ENCODE measurements at regions not wholly inside any gene's neighbourhood (a gene's known extent, or its start where the extent isn't known, plus 50 kb on each side); places are given as distances from the start of the nearest gene placed in this dataset.

DNA sequence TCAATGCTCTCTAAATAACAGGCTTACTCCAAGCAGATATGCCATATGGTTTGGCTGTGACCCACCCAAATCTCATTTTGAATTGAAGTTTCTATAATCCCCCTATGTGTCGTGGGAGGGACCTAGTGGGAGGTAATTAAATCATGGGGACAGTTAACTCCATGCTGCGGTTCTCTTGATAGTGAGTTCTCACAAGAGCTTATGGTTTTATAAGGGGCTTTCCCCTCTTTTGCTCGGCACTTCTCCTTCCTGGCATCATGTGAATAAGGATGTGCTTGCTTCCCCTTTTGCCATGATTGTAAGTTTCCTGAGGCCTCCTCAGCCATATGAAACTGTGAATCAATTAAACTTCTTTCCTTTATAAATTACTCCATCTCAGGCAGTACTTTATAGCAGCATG is 302.7 kb upstream of the ZC3H15 start:
- DNase-seq (ENCODE audit: low read depth), result no peak

DNA sequence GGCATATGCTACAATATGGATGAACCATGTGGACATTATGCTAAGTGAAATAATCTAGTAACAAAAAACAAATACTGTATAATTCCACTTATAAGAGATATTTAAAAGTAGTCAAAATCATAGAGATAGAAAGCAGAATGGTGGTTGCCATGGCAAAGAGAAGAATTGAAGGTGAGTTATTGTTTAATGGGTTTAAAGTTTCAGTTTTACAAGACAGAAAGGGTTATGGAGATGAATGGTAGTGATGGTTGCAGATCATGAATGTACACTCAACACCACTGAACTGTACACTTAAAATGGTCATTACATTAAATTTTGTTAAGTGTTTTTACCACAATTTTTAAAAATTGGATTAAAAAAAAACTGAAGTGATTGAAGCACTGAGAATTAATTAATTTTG is 298.2 kb upstream of the ZC3H15 start:
- DNase-seq (ENCODE audit: low read depth), result no peak

DNA sequence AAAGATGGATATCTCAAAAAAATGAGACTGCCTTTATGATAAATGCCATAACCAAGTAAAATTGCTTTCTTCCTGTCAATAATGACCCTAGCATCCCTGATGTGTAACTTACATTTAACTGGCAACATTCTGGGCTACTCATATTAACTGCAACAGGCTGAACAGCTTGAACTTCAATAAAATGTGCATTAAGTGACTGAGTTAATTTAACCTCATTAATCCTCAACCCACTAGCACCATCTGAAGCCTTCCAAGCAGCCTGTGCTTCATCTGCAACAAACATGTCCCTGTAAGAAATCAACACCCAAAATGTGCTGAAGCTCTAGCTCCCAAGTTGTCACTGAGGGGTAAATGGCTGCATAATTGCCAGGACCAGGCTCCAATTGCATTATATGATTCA is 296.2 kb upstream of the ZC3H15 start:
- no peak for DNase-seq (ENCODE audit: low read depth)

GRCh38 chr2:186195696-186196095 is 290.4 kb upstream of the ZC3H15 start:
- DNase-seq (ENCODE audit: low read depth), result no peak

DNA sequence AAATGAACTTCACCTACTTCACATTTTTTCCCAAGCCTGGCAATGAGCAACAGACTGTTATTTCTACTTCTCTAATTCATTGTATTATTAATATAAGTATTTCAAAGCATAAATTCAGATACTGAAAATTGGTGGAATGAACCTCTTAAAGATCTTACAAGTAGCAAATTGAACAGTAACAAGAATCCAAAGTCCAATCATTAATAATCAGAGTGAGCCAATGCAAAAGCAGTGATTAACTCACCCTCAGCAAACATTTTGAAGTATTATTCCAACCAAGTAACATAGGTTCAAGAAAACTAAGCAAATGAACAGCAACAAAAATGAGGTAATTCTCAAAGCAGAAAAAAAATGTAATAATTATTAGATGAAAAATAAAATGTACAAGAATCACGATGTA is 288.1 kb upstream of the ZC3H15 start:
- DNase-seq (ENCODE audit: low read depth), result no peak

- DNase-seq (ENCODE audit: low read depth), result no peak
Measured at GRCh38 chr2:186199029-186199428, 287.0 kb upstream of the ZC3H15 start.

DNA sequence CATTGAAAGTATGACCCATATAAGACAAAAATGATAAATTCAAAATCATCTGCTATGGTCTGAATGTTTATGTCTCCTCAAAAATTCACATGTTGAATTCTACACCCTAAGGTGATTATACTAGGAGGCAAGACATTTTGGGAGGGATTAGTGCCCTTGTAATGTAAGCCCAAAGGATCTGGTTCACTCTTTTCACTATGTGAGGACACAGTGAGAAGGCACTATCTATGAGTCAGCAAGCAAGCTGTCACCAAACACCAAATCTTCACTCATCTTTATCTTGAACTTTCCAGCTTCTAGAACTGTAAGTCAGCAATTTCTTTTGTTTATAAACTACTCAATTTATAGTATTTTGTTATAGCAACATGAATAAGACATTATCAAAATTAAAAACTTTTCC is 284.7 kb upstream of the ZC3H15 start:
- no peak for DNase-seq (ENCODE audit: low read depth)

DNA sequence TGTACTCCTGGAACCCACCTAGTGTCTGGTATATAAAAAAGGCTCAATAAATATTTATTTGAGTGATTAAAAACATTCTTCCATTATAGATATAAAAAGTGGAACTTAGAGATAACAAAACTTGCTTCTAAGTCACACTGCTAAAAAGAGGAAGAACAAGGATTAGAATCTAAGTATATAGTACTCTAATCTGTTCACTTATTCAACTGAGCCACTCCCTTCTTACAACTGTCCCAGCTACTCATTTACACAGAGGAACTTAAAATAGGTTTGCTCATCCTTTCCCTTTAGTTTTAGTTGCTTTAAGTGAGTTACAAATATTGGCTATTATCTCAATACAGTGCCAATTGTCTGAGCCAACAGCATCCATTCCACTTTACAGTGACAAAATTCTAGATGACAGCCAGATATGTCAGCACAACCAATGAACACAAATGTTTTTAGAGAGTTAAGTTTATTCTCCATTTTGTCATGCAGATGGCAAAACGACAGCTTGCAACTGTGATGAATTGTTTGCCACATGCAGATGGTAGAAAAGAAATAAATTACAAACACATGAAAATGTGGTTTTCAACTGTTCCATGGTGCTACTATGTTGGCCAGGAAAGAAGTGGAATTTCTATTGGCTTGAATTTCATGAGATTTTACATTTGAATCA is 280.7 kb upstream of the ZC3H15 start:
- no peak for DNase-seq (ENCODE audit: low read depth)

GRCh38 chr2:186209532-186209931 is 276.5 kb upstream of the ZC3H15 start:
- no peak for DNase-seq (ENCODE audit: low read depth)

GRCh38 chr2:186220409-186220808 is 265.7 kb upstream of the ZC3H15 start:
- DNase-seq (ENCODE audit: low read depth), result no peak

GRCh38 chr2:186229265-186229664 is 256.8 kb upstream of the ZC3H15 start:
- DNase-seq (ENCODE audit: low read depth), result no peak

- DNase-seq (ENCODE audit: low read depth), result no peak
Measured at GRCh38 chr2:186241874-186242273, 244.2 kb upstream of the ZC3H15 start.

GRCh38 chr2:186254759-186255158 is 231.3 kb upstream of the ZC3H15 start:
- DNase-seq (ENCODE audit: low read depth), result no peak

DNA sequence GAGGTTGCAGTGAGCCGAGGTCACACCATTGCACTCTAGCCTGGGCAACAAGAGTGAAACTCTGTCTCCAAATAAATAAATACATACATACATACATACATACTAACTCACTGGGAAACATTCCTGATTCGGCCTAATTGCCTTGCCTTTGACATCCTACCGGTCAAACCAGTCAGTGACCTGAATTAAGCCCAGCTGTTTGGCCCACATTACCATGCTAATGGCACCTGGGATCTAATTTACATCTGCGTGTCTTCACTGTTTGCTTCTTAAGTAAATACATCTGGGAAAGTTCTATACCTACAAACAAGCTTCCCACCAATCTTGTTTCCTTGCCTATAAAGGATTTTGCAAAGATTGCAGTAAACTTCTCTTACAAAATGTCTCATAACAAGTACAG is 230.2 kb upstream of the ZC3H15 start:
- no peak for DNase-seq (ENCODE audit: low read depth)

- DNase-seq (ENCODE audit: low read depth), result no peak
Measured at GRCh38 chr2:186256540-186256939, 229.5 kb upstream of the ZC3H15 start.

DNA sequence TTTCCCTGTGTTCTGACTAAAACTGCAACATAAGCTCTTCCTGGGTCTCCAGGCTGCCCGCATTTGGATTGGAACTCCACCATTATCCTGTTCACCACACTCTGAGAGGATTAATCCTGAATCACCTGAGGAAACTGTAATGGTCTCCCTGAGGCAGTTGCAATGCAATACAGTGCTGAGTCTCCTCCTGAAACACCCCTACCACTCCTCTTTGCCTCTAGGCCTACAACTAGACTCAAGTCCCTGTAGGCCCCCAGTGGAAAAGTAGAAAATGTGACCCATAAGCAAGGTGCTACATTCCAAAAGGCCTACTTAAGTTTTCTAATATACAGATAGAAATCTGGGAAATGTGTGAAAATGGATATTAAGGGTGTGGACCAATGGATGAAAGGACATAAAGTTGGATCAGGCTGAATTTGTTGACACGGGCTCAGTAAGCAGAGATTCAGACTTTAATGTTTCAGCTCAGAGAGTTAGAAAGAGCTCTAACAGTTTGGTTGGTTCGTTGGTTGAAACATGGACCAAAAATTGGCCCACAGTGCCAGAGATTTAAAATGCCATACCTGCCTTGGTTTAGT is 222.3 kb upstream of the ZC3H15 start:
- no peak for DNase-seq (ENCODE audit: low read depth)

GRCh38 chr2:186269536-186269935 is 216.5 kb upstream of the ZC3H15 start:
- DNase-seq (ENCODE audit: low read depth), result no peak

DNA sequence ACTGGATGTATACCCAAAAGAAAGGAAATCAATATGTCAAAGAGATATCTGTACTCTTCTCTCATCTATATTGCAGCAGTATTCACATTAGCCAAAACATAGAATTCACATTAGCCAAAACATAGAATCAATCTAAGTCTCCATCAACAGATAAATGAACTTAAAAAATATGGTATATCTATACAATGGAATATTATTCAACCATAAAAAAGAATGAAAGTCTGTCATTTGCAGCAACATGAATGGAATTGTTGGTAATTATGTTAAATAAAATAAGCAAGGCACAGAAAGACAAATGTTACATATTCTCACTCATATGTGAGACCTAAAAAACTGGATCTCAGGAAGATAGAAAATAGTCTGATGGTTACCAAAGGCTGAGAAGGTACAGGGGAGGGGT is 212.1 kb upstream of the ZC3H15 start:
- DNase-seq (ENCODE audit: low read depth), result no peak

DNA sequence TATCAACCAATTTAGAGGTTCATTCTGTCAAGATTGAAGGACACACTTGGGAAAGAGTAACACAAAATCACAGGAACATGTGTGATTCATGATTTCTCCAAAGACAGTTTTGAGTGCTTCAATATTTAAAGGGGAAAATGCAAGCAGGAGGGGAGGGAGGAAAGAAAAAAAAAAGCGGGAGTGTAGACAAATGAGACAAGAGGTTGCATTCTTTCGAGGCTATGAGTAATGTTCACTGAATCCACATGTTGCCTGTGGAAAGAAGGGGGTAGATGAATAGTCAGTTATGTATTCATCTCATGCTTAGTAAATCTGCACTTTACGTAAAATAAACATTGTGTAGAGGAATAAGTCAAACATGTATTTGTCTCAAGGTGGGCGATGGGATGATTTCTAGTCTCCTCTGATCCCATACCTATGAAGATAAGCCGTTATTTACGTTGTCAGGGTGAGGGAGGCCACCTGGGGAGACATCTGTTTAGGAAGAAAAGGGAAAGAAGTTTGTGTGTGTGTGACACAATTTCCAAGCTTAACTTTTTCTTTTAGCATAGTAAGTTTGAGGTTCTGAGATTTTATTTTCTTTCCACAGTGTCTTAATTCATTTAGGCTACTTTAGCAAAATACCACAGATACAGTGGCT is 211.0 kb upstream of the ZC3H15 start:
- peak; percentile 78 for DNase-seq (ENCODE audit: low read depth)

DNA sequence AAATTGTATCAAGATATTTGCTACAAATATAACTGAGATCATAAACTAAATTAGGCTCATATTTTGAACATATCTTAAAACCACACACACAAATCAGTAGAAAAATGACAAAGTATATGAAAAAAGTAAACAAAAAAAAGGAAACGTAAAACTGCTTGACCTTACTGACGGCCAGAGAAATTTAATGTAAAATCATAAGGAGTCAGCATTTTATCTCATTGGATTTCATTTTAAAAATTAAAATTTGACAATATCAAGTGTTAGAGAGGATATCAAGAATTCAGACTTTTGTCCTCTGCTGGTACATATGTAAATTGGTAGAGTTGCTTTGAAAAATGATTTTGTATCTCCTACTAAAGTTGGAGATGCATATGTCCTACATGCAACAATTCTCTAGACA is 209.2 kb upstream of the ZC3H15 start:
- DNase-seq (ENCODE audit: low read depth), result no peak

DNA sequence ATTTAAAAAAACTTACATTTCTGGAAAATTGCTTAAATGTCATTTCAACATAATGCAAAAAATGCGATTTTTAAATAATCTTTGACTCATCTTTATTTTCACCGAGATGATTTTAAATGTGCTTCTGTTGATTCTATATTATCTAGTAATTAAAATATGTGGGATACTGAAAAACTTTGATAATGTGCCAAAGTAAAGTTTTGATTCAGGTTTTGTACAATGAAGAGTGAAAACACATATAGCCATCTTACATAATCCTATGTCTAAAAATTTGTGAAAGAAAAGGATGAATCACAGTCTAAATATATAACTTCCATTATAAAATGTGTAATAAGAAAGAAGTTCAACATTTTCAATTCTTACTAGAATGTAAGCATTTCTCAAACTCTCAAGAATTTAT is 204.3 kb upstream of the ZC3H15 start:
- DNase-seq (ENCODE audit: low read depth), result no peak

- DNase-seq (ENCODE audit: low read depth), result no peak
Measured at GRCh38 chr2:186294248-186294888, 191.7 kb upstream of the ZC3H15 start.

DNA sequence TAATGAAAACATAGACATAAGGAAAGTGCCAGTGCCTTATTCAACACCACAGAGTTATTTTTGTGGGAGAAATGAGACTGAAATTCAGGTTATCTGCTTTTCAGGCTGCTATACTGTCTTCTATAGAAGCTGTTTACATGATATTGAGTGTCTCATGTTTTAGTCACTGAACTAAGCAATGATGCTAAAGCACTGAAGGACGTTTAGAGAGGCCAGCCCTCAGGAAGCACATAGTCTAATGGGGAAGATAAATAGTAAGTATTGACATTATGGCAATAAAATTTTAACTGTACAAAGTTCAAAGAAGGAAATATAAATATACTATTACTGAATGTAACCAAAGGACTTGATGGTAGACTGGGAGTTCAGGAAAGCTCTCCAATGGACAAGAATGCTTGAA is 186.4 kb upstream of the ZC3H15 start:
- no peak for DNase-seq (ENCODE audit: low read depth)

Measured in HS-5 (cell line).